ENCODE measurements at regions not wholly inside any gene's neighbourhood (a gene's known extent, or its start where the extent isn't known, plus 50 kb on each side); places are given as distances from the start of the nearest gene placed in this dataset.
A peak's percentile ranks its signal among the peaks of the same experiment; 100 is the strongest.

DNA sequence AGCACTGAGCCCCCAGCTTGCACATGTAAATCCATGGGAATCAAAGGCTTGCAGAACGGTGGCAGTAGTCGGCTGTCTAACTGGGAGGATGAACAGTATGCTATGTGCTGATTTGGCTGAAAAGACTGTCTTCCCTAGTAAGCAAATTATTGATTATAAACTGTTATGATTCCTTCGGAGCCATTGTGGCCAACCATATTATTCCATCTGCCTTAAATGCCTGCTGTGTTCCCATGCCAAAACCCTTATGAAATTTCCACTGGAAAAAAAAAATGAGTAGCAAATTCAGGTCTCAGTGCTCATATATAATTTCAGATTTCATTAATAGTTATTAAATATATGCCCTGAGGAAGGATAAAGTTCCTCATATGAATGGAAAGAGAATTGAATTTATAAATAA, 132.7 kb upstream of the MID1 start:
- intact Hi-C loops (cut with DNase I): no loop called here
- Histone ChIP-seq H3K27me3 (no peaks in the 10 kb centered on the region), H3K4me3 (no peak overlapping the region), H3K4me1 (peaks cover 0 to 22% (median 8%) of the 10 kb centered on the region in 4 donors), H3K36me3 (no peaks in the 10 kb centered on the region), H3K27ac (no peak overlapping the region), H3K9me3 (no peaks in the 10 kb centered on the region)
- DNase-seq: no peak
- TF ChIP-seq, protein P1, sequence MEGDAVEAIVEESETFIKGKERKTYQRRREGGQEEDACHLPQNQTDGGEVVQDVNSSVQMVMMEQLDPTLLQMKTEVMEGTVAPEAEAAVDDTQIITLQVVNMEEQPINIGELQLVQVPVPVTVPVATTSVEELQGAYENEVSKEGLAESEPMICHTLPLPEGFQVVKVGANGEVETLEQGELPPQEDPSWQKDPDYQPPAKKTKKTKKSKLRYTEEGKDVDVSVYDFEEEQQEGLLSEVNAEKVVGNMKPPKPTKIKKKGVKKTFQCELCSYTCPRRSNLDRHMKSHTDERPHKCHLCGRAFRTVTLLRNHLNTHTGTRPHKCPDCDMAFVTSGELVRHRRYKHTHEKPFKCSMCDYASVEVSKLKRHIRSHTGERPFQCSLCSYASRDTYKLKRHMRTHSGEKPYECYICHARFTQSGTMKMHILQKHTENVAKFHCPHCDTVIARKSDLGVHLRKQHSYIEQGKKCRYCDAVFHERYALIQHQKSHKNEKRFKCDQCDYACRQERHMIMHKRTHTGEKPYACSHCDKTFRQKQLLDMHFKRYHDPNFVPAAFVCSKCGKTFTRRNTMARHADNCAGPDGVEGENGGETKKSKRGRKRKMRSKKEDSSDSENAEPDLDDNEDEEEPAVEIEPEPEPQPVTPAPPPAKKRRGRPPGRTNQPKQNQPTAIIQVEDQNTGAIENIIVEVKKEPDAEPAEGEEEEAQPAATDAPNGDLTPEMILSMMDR (IDR thresholded peaks at IDR 0.05): no peak
- TF ChIP-seq EP300 (IDR thresholded peaks at IDR 0.05) (no peak), POLR2AphosphoS5 (IDR thresholded peaks at IDR 0.05) (no peak), POLR2A (IDR thresholded peaks at IDR 0.05) (no peak)
- WGBS, 2 donors: 89 to 92% methylated on average over 3 of the region's 3 CpGs

DNA sequence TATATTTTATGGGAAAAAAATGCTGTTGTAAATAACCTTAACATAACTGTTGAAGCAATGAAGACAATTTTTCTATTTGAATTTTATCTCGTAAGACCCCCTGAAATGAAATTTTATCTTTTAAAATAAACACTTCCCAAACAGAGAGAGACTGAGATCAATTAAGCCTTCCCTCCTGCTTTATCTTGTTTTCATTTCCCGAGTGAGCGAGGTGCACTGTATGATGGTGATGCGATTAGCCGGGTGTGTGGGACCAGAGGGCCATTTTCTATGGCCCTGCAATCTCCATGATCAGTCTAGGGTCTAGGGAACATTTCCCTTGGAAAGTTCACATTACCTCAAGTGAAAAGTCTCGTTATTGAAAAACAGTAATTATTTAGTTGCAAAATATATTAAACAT, 134.1 kb upstream of the MID1 start:
- no peaks in the 10 kb centered on the region for H3K27me3 ChIP-seq
- no peaks in the 10 kb centered on the region for H3K9me3 ChIP-seq
- TF ChIP-seq, protein P1 (IDR thresholded peaks at IDR 0.05): no peak
- TF ChIP-seq EP300 (IDR thresholded peaks at IDR 0.05) (no peak), POLR2AphosphoS5 (IDR thresholded peaks at IDR 0.05) (no peak), POLR2A (IDR thresholded peaks at IDR 0.05) (no peak)
- WGBS, 2 donors: 93 to 94% methylated on average over 6 of the region's 6 CpGs
- no peaks in the 10 kb centered on the region for H3K36me3 ChIP-seq
- H3K4me1 ChIP-seq: peaks cover 0 to 22% (median 8%) of the 10 kb centered on the region in 4 donors
- H3K27ac ChIP-seq: peak overlapping the region in 1 of 4 donors; percentile 71
- no peak for DNase-seq
- no peak overlapping the region for H3K4me3 ChIP-seq
- intact Hi-C loops (cut with DNase I): no loop called here

DNA sequence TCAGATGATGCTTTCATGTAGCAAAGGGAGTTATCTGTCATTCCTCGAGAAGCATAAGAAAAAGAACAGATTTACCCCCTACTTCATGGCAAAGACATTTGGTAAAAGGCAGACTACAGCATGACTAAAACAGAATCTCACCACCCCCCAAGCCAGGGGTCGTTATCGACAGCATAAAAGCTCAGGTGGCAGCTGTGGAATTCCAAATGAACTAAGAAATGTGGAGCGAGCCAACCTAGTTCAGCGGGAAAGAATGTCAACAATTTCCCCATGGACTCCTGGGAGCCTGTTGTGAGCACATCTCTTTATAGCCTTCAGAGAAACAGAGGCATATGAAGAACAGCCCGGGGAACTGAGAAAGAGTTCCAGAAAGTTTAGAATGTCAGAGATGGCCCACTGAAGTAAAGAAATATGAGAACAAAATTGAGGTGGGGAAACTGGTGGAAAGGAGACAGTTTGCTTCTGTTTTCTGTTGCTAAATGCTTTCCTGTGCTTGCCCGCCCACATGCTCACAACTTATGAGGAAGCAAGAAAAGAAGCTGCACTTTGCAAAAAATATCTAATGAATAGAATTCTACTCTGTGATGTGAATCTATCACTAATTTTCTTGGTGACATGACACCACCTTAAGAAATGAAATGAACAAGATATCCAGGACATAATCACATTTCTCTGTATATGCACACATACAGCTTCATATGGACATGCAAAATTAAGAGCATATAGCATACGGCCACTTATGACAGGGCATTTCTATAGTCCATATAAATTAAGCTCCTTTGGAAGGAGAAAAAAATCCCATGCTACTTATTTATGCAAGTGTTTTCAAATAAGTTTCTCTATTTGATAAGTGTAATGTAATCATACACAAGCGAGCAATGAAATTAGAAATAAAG, 135.3 kb upstream of the MID1 start:
- Histone ChIP-seq H3K27me3 (no peaks in the 10 kb centered on the region), H3K27ac (peak overlapping the region; percentile 31 to 71 (median 50)), H3K9me3 (no peaks in the 10 kb centered on the region), H3K36me3 (no peaks in the 10 kb centered on the region), H3K4me1 (peaks cover 0 to 22% (median 8%) of the 10 kb centered on the region in 4 donors), H3K4me3 (no peak overlapping the region)
- DNase-seq: no peak
- 68 to 86% methylated on average over 9 of the region's 9 CpGs for WGBS, 2 donors
- intact Hi-C loops (cut with DNase I): no loop called here
- TF ChIP-seq POLR2A (IDR thresholded peaks at IDR 0.05): no peak
- TF ChIP-seq, protein P1 (IDR thresholded peaks at IDR 0.05): no peak
- no peak for TF ChIP-seq POLR2AphosphoS5 (IDR thresholded peaks at IDR 0.05)
- no peak for TF ChIP-seq EP300 (IDR thresholded peaks at IDR 0.05)

DNA sequence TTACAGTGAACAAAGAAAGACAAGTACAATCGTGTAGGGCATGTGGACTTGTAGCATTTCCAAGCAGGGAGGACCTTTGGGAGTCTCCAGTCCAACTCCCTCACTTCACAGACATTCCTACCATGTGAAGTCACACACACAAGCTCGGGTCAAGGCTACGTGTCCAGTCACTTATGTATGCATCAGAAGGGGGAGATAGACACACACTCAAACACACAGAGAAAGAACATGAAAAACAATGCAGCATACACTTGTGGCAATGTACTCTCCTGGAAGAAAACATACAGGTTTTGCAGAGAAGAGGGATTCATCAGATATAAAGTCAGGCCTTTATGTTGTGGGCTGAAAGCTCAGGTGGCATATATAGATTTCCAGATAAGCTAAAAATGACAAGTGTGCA, 136.1 kb upstream of the MID1 start:
- peak overlapping the region in 2 of 4 donors; percentile 62 to 71 for H3K27ac ChIP-seq
- peaks cover 0 to 22% (median 8%) of the 10 kb centered on the region in 4 donors for H3K4me1 ChIP-seq
- H3K27me3 ChIP-seq: no peaks in the 10 kb centered on the region
- H3K4me3 ChIP-seq: no peak overlapping the region
- intact Hi-C loops (cut with DNase I): no loop called here
- no peaks in the 10 kb centered on the region for H3K36me3 ChIP-seq
- WGBS, 2 donors: 31 to 50% methylated on average over 3 of the region's 3 CpGs
- H3K9me3 ChIP-seq: no peaks in the 10 kb centered on the region
- TF ChIP-seq POLR2A (IDR thresholded peaks at IDR 0.05) (no peak), EP300 (IDR thresholded peaks at IDR 0.05) (no peak)
- TF ChIP-seq, protein P1 (IDR thresholded peaks at IDR 0.05): no peak
- no peak for DNase-seq
